ENCODE measurements at regions not wholly inside any gene's neighbourhood (a gene's known extent, or its start where the extent isn't known, plus 50 kb on each side); places are given as distances from the start of the nearest gene placed in this dataset.
"Not testable (repeated sequence)": the region's sequence is repeated elsewhere in the genome, so short reads cannot be mapped to it uniquely, and the experiment has no call there.

DNA sequence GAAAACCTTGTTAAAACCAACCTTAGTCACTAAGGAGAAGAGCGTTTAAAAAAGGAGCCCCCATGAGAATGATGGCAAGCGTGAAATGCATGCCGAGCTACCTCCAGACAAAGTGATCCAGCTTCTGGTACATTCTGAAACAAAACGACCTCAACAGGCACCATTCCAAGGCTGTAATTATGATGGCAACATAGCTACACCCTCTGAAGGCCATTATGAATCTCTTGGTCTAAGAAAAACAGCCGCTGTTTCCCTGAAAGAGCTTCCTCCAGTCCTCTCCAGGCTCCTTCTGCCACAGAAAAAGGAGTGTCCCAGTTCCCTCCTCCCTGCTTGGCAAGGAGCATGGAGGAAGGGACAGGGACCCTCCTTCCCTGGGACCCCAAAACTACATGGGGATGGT lies 50.0 kb upstream of the ABLIM1 start:
- in situ Hi-C loops (cut with HindIII; ENCODE audit: low pct_ligation_motif_present, low pct_unique_long_range_greater_than_20kb, low sequenced_read_pairs), result no loop called here

DNA sequence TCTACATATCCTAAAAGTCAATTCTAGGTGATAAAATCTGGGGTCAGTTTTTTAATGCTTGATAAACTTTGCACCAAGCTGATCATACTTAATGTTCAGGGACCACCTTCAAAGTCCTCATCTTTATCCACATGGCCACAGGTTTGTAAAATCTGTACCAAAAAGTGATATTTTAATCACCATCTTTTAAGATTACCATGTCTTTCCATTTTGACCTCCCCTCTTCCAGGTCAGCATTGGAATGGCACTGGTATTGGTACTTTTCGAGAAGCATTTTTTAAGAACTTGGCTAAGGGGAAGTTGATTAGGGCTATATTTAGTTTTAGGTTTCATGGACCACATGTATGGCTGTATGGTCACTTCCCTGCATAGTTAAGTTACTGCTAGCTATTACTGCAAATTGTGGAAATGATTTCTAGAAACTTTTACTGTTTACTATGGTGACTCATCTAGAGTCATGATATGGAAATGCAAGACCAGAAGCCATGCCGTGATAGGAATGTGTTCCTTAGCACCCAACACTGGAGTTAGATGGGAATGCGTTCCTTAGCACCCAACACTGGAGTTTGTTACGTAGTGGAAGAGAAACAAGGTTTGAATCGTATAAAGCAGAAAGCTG lies 50.8 kb upstream of the ABLIM1 start:
- DNase-seq, result peak; percentile 97
- in situ Hi-C loops (cut with HindIII; ENCODE audit: low pct_ligation_motif_present, low pct_unique_long_range_greater_than_20kb, low sequenced_read_pairs), result no loop called here

More for the DNA sequence above, 50.0 kb upstream of the ABLIM1 start:
- DNase-seq, result no peak

DNA sequence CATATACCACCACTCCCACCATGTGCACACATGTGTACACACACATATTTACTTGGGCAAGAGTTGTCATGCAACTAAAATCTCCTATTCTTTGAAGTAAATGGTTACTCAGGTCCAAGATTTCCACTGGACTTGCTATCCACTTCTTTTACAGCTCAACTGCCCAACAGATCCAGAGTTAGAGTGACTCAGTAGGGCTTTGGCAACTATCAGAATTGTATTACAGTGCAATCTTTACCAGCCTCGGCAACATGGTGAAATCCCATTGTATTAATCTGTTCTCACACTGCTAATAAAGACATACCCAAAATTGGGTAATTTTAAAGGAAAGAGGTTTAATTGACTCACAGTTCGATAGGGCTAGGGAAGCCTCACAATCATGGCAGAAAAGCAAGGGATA lies 51.9 kb upstream of the ABLIM1 start:
- DNase-seq, result peak; percentile 59
- in situ Hi-C loops (cut with HindIII; ENCODE audit: low pct_ligation_motif_present, low pct_unique_long_range_greater_than_20kb, low sequenced_read_pairs), result no loop called here

GRCh38 chr10:114711176-114711868 lies 53.2 kb upstream of the ABLIM1 start:
- DNase-seq, result no peak
- in situ Hi-C loops (cut with HindIII; ENCODE audit: low pct_ligation_motif_present, low pct_unique_long_range_greater_than_20kb, low sequenced_read_pairs), result no loop called here

DNA sequence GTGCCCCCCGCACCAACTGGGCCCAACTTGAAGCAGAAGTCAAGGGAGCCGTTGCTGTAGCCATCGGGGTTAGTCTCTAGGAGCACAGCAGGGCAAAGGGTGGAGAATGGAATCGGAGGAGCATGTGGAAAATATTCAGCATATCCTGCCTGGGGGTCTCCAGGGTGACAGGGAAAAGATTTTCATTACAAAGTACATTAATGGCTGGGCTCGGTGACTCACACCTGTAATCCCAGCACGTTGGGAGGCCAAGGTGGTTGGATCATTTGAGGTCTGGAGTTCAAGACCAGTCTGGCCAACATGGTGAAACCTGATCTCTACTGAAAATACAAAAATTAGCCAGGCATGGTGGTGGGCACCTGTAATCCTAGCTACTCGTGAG lies 53.8 kb upstream of the ABLIM1 start:
- in situ Hi-C loops (cut with HindIII; ENCODE audit: low pct_ligation_motif_present, low pct_unique_long_range_greater_than_20kb, low sequenced_read_pairs), result no loop called here

GRCh38 chr10:114713525-114714090 lies 55.5 kb upstream of the ABLIM1 start:
- in situ Hi-C loops (cut with HindIII; ENCODE audit: low pct_ligation_motif_present, low pct_unique_long_range_greater_than_20kb, low sequenced_read_pairs), result no loop called here
- no peak for DNase-seq

More for the DNA sequence above, 53.8 kb upstream of the ABLIM1 start:
- no peak for DNase-seq

DNA sequence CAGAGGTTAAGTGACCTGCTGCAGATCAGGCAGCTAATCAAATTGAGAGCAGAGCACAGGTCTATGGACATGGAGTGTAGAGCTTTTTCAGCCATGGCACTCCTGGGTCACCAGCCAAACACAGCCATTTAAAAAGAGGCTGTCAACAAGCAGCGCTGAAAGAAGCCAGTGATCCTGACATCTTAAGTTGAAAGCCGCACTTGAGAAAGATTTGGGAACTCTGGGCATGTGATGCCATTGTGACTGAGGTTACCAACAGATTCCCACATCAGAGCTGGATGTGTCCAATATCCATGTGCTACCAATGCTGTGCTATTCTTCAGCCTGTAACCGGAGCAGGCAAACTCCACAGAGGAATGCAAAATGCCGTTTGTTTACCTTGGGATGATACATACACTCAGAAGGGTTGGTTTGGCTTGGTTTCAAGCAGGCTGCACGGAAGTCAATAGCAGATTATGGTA lies 56.2 kb upstream of the ABLIM1 start:
- in situ Hi-C loops (cut with HindIII; ENCODE audit: low pct_ligation_motif_present, low pct_unique_long_range_greater_than_20kb, low sequenced_read_pairs), result no loop called here
- peak; percentile 77 for DNase-seq

GRCh38 chr10:114715171-114715670 lies 57.1 kb upstream of the ABLIM1 start:
- DNase-seq, result peak; percentile 31
- in situ Hi-C loops (cut with HindIII; ENCODE audit: low pct_ligation_motif_present, low pct_unique_long_range_greater_than_20kb, low sequenced_read_pairs), result no loop called here

- DNase-seq, result no peak
- in situ Hi-C loops (cut with HindIII; ENCODE audit: low pct_ligation_motif_present, low pct_unique_long_range_greater_than_20kb, low sequenced_read_pairs), result no loop called here
Measured at GRCh38 chr10:114716811-114717404, 58.8 kb upstream of the ABLIM1 start.

- in situ Hi-C loops (cut with HindIII; ENCODE audit: low pct_ligation_motif_present, low pct_unique_long_range_greater_than_20kb, low sequenced_read_pairs); DNase-seq: not testable (repeated sequence)
Measured at GRCh38 chr10:114717881-114718280, 59.8 kb upstream of the ABLIM1 start.

GRCh38 chr10:114718374-114718773 lies 60.3 kb upstream of the ABLIM1 start:
- in situ Hi-C loops (cut with HindIII; ENCODE audit: low pct_ligation_motif_present, low pct_unique_long_range_greater_than_20kb, low sequenced_read_pairs), result no loop called here
- no peak for DNase-seq

GRCh38 chr10:114719311-114719710 lies 61.2 kb upstream of the ABLIM1 start:
- in situ Hi-C loops (cut with HindIII; ENCODE audit: low pct_ligation_motif_present, low pct_unique_long_range_greater_than_20kb, low sequenced_read_pairs), result no loop called here
- DNase-seq, result no peak

GRCh38 chr10:114720023-114720422 lies 61.9 kb upstream of the ABLIM1 start:
- in situ Hi-C loops (cut with HindIII; ENCODE audit: low pct_ligation_motif_present, low pct_unique_long_range_greater_than_20kb, low sequenced_read_pairs); DNase-seq: not testable (repeated sequence)

GRCh38 chr10:114720685-114721278 lies 62.7 kb upstream of the ABLIM1 start:
- in situ Hi-C loops (cut with HindIII; ENCODE audit: low pct_ligation_motif_present, low pct_unique_long_range_greater_than_20kb, low sequenced_read_pairs), result no loop called here
- no peak for DNase-seq

DNA sequence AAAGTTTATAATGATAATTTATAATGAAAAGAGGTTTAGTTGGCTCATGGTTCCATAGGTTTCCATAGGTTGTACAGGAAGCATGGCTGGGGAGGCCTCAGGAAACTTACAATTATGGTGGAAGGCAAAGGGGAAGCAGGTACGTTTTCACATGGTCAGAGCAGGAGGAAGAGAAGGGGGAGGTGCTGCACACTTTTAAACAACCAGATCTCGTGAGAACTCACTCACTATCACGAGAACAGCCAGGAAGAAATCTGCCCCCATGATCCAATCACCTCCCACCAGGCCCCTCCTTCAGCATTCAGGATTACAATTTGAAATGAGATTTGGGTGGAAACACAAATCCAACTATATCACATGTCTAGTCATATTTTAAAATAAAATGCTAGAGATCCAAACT lies 64.1 kb upstream of the ABLIM1 start:
- in situ Hi-C loops (cut with HindIII; ENCODE audit: low pct_ligation_motif_present, low pct_unique_long_range_greater_than_20kb, low sequenced_read_pairs); DNase-seq: not testable (repeated sequence)

GRCh38 chr10:114723361-114723760 lies 65.3 kb upstream of the ABLIM1 start:
- in situ Hi-C loops (cut with HindIII; ENCODE audit: low pct_ligation_motif_present, low pct_unique_long_range_greater_than_20kb, low sequenced_read_pairs), result no loop called here
- no peak for DNase-seq

- in situ Hi-C loops (cut with HindIII; ENCODE audit: low pct_ligation_motif_present, low pct_unique_long_range_greater_than_20kb, low sequenced_read_pairs), result no loop called here
- no peak for DNase-seq
Measured at GRCh38 chr10:114723991-114724715, 66.1 kb upstream of the ABLIM1 start.

GRCh38 chr10:114724716-114725106 lies 66.6 kb upstream of the ABLIM1 start:
- no peak for DNase-seq
- in situ Hi-C loops (cut with HindIII; ENCODE audit: low pct_ligation_motif_present, low pct_unique_long_range_greater_than_20kb, low sequenced_read_pairs), result no loop called here

All from ACHN (cell line).